Stomach (tissue), 4 donors: ENCODE measurements at regions not wholly inside any gene's neighbourhood (a gene's known extent, or its start where the extent isn't known, plus 50 kb on each side); places are given as distances from the start of the nearest gene placed in this dataset.

ENCODE experiments used
- CTCF ChIP-seq, 7 experiments: fragments of 450-650 bp in 4 of 7; fragments of 200-600 bp in 3 of 7; sonication (generic) in 3 of 7; IDR thresholded peaks; one replicate each; pipeline ENCODE4 v1.5.1; 2016 to 2019; ENCODE audit warnings: antibody characterized with exemption in 7 of 7, control low read depth in 2 of 7, mild to moderate bottlenecking in 1 of 7
- POLR2A ChIP-seq, 4 donors: fragments of 450-650 bp; IDR thresholded peaks; one replicate each; pipeline ENCODE4 v1.6.1; 2016; ENCODE audit warnings: antibody characterized with exemption in 4 of 4, control low read depth in 2 of 4, mild to moderate bottlenecking in 1 of 4, moderate library complexity in 1 of 4
- POLR2AphosphoS5 ChIP-seq, 3 donors: sonication (generic); formaldehyde crosslinking; IDR thresholded peaks; one replicate each; pipeline ENCODE4 v1.6.1; 2016; ENCODE audit warnings: antibody characterized with exemption in 3 of 3

DNA sequence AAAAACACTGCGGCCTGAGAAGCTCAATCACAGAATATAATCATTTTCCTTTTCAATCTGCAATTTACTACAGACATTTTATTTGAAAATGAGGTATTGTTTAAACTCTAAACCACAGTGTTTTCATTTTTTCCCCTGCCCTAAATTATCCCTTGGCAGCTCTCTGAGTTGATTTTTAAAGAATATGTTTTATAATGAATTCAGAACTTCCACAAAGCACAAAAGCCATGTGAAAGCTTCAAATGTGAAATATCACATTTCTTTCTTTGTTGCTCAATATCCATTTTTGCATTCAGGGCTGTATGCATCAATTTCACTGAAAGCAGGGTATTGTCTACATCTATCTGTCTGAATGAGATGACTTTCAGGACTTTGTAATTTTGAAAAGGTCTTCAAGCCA is 813.6 kb upstream of the ALCAM start:
- no peak for TF ChIP-seq CTCF (IDR thresholded peaks at IDR 0.05)
- no peak for TF ChIP-seq POLR2A (IDR thresholded peaks at IDR 0.05)
- no peak for TF ChIP-seq POLR2AphosphoS5 (IDR thresholded peaks at IDR 0.05)
